ENCODE measurements at regions not wholly inside any gene's neighbourhood (a gene's known extent, or its start where the extent isn't known, plus 50 kb on each side); places are given as distances from the start of the nearest gene placed in this dataset.
"Not testable (repeated sequence)": the region's sequence is repeated elsewhere in the genome, so short reads cannot be mapped to it uniquely, and the experiment has no call there.

DNA sequence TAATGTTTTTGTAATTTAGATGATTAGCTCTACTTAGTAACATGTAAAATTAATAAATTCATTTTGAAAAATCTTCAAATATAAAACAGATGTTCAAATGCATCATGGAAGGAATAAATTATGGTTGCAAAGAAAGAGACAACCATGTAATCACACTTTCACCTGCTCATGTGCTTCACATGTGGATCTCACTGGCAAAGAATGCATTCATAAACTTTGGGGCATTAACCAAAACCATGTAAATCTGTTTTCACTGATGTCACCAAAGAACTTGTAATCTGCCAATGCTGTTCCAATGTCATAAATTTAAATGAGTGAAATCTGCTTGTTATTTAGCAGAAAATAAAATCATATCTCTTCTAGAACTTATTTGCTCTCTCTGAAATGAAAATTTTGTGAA, 142.7 kb downstream of the TENT5A start:
- H3K36me3 Mint-ChIP-seq (ENCODE audit: low read depth) = no peaks in the 10 kb centered on the region
- no peak for DNase-seq (ENCODE audit: low spot score)
- H3K4me1 Mint-ChIP-seq (ENCODE audit: low read depth) = no peaks in the 10 kb centered on the region
- H3K9me3 Mint-ChIP-seq = no peaks in the 10 kb centered on the region
- no peaks in the 10 kb centered on the region for H3K27me3 Mint-ChIP-seq (ENCODE audit: low read depth)
- H3K4me3 Mint-ChIP-seq = no peak overlapping the region
- H3K27ac Mint-ChIP-seq = no peak overlapping the region

DNA sequence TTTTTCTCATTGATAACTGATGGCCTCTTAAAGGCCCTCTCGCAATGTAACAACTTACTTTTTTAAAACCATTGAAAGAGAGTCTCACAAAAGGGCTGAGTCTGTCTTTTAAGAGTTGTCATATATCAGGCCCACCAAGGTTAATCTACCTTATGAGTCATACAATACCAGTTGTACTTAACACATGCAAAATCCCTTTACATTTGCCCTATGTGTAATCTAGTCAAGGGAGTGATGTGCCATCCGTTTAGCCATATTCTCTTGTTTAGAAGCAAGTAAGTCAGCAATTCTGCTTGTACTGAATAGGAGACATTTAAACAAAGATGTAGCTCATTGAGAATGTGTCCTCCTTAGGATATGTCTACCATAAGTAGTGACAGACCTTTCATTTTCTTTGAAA, 143.7 kb downstream of the TENT5A start:
- no peak for DNase-seq (ENCODE audit: low spot score)
- no peaks in the 10 kb centered on the region for H3K9me3 Mint-ChIP-seq
- H3K4me3 Mint-ChIP-seq = no peak overlapping the region
- no peaks in the 10 kb centered on the region for H3K36me3 Mint-ChIP-seq (ENCODE audit: low read depth)
- H3K4me1 Mint-ChIP-seq (ENCODE audit: low read depth) = no peaks in the 10 kb centered on the region
- no peaks in the 10 kb centered on the region for H3K27me3 Mint-ChIP-seq (ENCODE audit: low read depth)
- H3K27ac Mint-ChIP-seq = no peak overlapping the region

DNA sequence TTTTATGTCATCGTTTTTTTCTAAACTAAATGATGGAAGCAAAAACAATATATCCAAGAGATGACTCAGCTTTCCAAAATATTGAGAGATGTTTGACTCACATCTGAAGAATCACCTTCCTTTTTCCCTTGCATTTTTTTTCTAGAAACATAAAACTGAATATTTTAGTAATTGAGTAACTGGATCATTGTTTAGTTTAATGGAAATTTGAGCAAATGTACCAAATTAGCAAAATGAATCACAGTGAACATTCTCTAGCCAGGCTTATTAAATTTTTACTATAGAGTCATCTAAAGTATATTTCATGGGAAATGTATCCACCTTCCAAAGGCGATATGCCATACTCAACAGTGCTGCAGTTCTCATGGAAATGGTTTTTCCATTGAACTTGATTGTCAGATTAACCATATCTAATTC, 145.5 kb downstream of the TENT5A start:
- Mint-ChIP-seq H3K4me3 (no peak overlapping the region), H3K4me1 (ENCODE audit: low read depth) (no peaks in the 10 kb centered on the region), H3K9me3 (peaks cover 4% of the 10 kb centered on the region), H3K27ac (no peak overlapping the region), H3K27me3 (ENCODE audit: low read depth) (no peaks in the 10 kb centered on the region), H3K36me3 (ENCODE audit: low read depth) (no peaks in the 10 kb centered on the region)
- DNase-seq (ENCODE audit: low spot score) = no peak

DNA sequence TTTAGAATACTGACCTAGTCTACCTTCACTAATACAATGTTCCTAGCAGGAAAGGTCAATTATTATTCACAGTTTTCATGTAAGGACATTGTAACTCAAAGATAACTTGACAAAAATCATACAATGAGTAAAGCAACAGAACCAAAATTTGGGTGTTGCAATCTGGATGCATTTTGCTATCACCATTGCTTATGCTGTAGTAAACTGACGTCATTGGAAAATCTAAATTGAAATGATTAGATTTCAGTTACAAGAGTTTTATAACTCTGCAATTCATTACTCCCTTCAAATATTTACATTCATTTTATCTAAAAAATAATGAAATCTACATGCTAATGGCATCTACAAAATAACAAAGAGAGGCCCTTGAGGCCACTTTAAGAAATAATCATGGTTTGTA, 147.0 kb downstream of the TENT5A start:
- H3K9me3 Mint-ChIP-seq = peaks cover 4% of the 10 kb centered on the region
- H3K4me1 Mint-ChIP-seq (ENCODE audit: low read depth) = no peaks in the 10 kb centered on the region
- no peak for DNase-seq (ENCODE audit: low spot score)
- no peak overlapping the region for H3K4me3 Mint-ChIP-seq
- no peaks in the 10 kb centered on the region for H3K36me3 Mint-ChIP-seq (ENCODE audit: low read depth)
- no peaks in the 10 kb centered on the region for H3K27me3 Mint-ChIP-seq (ENCODE audit: low read depth)
- no peak overlapping the region for H3K27ac Mint-ChIP-seq

DNA sequence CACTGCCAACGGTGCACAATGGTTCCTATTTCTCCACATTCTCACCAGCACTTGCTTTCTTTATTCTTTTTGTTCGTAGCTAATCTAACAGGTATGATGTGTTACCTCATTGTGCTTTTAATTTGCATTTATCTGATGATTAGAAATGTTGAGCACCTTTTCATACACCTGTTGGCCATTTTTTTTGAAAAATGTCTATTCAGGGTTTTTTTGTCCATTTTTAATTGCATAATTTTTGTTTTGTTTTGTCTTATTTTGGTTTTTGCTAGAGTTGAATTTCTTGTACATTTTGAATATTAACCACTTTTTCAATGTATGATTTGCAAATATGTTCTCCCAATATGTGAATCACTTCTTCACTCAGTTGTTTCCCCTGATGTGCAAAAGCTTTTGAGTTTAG, 150.6 kb downstream of the TENT5A start:
- Mint-ChIP-seq H3K36me3 (ENCODE audit: low read depth) (no peaks in the 10 kb centered on the region), H3K4me1 (ENCODE audit: low read depth) (no peaks in the 10 kb centered on the region), H3K27ac (no peak overlapping the region)

DNA sequence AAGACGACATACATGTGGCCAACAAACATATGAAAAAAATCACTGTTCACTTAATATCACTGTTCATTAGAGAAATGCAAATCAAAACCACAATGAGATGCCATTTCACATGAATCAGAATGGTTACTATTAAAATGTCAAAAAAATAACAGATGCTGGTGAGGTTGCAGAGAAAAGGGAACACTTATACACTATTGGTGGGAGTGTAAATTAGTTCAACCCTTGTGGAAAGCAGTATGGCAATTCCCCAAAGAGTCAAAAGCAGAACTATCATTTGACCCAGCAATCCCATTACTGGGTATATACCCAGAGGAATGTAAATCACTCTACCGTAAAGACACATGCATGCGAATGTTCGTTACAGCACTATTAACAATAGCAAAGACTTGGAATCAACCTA, 152.0 kb downstream of the TENT5A start:
- DNase-seq (ENCODE audit: low spot score); H3K36me3 Mint-ChIP-seq (ENCODE audit: low read depth); H3K9me3 Mint-ChIP-seq; H3K27ac Mint-ChIP-seq; H3K27me3 Mint-ChIP-seq (ENCODE audit: low read depth); H3K4me1 Mint-ChIP-seq (ENCODE audit: low read depth); H3K4me3 Mint-ChIP-seq: not testable (repeated sequence)

More for the DNA sequence above, 150.6 kb downstream of the TENT5A start:
- Mint-ChIP-seq H3K9me3 (peaks cover 4% of the 10 kb centered on the region), H3K4me3 (no peak overlapping the region), H3K27me3 (ENCODE audit: low read depth) (no peaks in the 10 kb centered on the region)
- DNase-seq (ENCODE audit: low spot score) = no peak

DNA sequence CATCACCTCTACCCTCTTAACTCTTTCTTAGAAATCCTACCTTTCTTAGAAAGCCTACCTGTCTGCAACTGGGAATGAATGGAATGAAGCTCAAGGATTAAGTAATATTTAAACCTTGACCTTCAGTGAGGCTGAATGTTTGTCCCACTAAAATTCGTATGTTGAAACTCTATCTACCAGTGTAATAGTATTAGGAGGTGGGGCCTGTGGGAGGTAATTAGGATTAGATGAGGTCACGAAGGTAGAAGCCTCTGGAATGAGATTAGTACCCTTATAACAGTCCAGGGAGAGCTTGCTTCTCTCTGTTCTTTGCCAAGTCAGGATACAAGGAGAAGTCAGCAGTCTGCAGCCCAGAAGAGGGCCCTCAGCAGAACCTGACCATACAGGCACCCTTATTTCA, 158.0 kb downstream of the TENT5A start:
- H3K27ac Mint-ChIP-seq = no peak overlapping the region
- no peak overlapping the region for H3K4me3 Mint-ChIP-seq
- no peak for DNase-seq (ENCODE audit: low spot score)
- H3K4me1 Mint-ChIP-seq (ENCODE audit: low read depth) = no peaks in the 10 kb centered on the region
- no peaks in the 10 kb centered on the region for H3K27me3 Mint-ChIP-seq (ENCODE audit: low read depth)
- no peaks in the 10 kb centered on the region for H3K9me3 Mint-ChIP-seq
- H3K36me3 Mint-ChIP-seq (ENCODE audit: low read depth) = no peaks in the 10 kb centered on the region

DNA sequence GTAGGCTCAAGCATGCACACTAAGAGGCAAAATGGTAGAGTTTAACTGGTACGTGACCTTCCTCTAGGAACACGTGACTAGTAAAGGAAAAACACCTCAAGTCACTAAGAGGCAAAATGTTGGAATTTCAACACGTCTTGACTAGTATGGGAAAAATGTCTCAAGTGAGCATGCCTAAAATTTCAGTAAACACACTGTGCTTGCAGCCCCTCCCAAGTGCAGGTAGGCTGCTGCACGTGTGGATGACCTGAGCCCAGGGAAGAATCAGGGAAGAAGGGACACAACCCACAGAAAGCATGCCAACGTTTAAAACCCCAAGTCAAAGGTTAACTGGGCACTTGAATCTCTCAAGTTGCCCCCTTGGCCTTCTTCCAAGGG, 162.2 kb downstream of the TENT5A start:
- Mint-ChIP-seq H3K36me3 (ENCODE audit: low read depth) (no peaks in the 10 kb centered on the region), H3K4me3 (no peak overlapping the region), H3K27me3 (ENCODE audit: low read depth) (no peaks in the 10 kb centered on the region), H3K9me3 (peaks cover 5% of the 10 kb centered on the region), H3K27ac (no peak overlapping the region), H3K4me1 (ENCODE audit: low read depth) (no peaks in the 10 kb centered on the region)
- no peak for DNase-seq (ENCODE audit: low spot score)

DNA sequence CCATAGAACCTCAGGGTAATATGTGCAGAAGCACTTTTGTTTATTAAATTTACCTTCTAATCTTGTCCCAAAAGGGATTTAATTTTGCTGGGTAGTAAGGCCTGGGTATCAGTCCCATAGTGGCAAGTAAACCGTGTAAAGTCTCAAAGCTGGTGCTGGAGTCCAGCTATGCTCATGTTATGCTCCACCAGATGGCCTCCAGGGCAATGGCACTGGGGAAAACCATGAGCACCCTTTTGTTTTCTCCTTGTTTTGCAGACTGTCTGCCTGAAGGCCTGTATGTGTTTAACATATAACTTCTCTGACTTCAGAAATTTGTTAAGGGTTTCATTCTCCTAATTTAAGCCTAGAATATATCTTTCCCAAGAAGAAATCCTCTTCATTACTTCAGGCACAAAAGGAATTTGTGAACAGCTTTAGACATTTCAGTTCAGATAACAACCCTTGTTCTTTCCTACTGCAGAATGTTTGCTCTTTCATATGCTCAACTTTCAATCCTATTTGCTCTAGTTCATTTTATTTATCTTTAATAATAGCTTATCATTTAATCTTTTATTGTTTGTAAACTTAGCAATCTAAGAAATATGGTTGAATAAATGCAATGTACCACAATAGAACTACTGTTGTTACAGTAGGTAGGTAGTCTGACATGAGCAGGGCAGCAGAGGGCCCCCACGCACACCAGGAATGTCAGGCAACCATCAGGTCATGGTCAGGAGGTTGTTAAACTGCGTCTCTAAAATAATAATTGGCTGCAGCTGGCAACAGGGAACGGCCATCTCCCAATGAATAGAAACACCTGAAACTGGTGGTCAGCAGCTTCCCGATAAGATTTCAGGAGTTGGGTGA, 162.8 kb downstream of the TENT5A start:
- no peak overlapping the region for H3K4me3 Mint-ChIP-seq
- no peaks in the 10 kb centered on the region for H3K27me3 Mint-ChIP-seq (ENCODE audit: low read depth)
- no peaks in the 10 kb centered on the region for H3K36me3 Mint-ChIP-seq (ENCODE audit: low read depth)
- no peak overlapping the region for H3K27ac Mint-ChIP-seq
- H3K4me1 Mint-ChIP-seq (ENCODE audit: low read depth) = no peaks in the 10 kb centered on the region
- no peak for DNase-seq (ENCODE audit: low spot score)
- H3K9me3 Mint-ChIP-seq = peaks cover 6% of the 10 kb centered on the region

DNA sequence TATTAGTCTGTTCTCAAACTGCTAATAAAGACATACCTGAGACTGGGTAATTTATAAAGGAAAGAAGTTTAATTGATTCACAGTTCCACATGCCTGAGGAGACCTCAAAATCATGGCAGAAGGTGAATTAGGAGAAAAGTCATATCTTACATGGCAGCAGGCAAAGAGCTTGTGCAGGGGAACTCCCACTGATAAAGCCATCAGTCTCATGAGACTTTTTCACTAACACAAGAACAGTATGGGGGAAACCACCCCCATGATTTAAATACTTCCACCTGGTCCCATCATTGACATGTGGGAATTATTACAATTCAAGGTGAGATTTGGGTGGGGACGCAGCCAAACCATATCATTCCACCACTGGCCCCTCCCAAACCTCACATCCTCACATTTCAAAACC, 166.8 kb downstream of the TENT5A start:
- H3K4me3 Mint-ChIP-seq; H3K36me3 Mint-ChIP-seq (ENCODE audit: low read depth); H3K27ac Mint-ChIP-seq; H3K27me3 Mint-ChIP-seq (ENCODE audit: low read depth); DNase-seq (ENCODE audit: low spot score); H3K4me1 Mint-ChIP-seq (ENCODE audit: low read depth): not testable (repeated sequence)
- H3K9me3 Mint-ChIP-seq = peaks cover 11% of the 10 kb centered on the region

DNA sequence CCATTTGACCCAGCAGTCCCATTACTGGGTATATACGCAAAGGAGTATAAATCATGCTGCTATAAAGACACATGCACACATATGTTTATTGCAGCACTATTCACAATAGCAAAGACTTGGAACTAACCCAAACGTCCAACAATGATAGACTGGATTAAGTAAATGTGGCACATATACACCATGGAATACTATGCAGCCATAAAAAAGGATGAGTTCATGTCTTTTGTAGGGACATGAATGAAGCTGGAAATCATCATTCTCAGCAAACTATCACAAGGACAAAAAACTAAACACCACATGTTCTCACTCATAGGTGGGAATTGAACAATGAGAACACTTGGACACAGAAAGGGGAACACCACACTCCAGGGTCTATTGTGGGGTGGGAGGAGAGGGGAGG, 168.3 kb downstream of the TENT5A start:
- not testable (repeated sequence) for H3K4me3 Mint-ChIP-seq; H3K4me1 Mint-ChIP-seq (ENCODE audit: low read depth); DNase-seq (ENCODE audit: low spot score); H3K27me3 Mint-ChIP-seq (ENCODE audit: low read depth); H3K27ac Mint-ChIP-seq; H3K36me3 Mint-ChIP-seq (ENCODE audit: low read depth)
- H3K9me3 Mint-ChIP-seq = peaks cover 15% of the 10 kb centered on the region

DNA sequence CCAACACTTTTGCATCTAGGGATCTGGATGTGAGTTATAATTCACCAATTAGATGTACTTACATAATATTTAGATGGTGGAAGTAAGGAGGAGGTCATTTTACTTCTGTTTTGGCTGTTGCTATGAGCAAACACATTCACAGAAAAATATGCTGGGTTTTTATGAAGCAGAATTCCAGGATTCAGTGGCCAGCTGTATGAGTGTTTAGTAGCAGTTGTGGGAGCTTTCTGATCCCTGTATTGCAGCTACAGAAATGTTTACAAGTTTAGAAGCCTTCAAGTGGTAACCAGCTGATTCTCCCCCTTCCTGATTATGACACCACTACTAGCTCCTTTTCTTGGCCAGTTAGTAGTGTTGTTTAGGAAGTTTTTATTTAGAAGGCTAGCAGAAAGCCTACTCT, 177.0 kb downstream of the TENT5A start:
- Mint-ChIP-seq H3K27me3 (ENCODE audit: low read depth) (no peaks in the 10 kb centered on the region), H3K9me3 (peaks cover 5% of the 10 kb centered on the region), H3K4me1 (ENCODE audit: low read depth) (no peaks in the 10 kb centered on the region), H3K4me3 (no peak overlapping the region), H3K36me3 (ENCODE audit: low read depth) (no peaks in the 10 kb centered on the region), H3K27ac (no peak overlapping the region)
- no peak for DNase-seq (ENCODE audit: low spot score)

DNA sequence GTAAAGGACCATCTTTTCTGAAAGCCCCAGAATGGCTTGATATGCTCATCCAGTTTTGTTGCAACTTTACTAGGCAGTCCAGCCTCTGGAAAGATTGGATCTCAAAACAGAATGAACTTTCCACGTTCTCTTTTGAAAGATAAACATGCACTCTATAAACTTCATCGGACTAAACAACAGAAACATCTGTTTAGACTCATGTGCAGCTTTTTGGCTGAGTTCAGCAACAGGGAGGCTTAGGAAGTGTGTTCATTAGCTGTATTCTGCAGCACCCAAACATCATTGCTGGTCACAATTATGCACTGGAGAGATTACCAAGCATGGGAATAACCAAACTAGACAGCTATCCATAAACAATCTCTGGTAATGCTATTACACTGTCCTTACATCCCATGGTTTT, 180.5 kb downstream of the TENT5A start:
- Mint-ChIP-seq H3K9me3 (no peaks in the 10 kb centered on the region), H3K4me1 (ENCODE audit: low read depth) (no peaks in the 10 kb centered on the region), H3K27ac (no peak overlapping the region), H3K36me3 (ENCODE audit: low read depth) (no peaks in the 10 kb centered on the region), H3K4me3 (no peak overlapping the region), H3K27me3 (ENCODE audit: low read depth) (no peaks in the 10 kb centered on the region)
- DNase-seq (ENCODE audit: low spot score) = no peak

DNA sequence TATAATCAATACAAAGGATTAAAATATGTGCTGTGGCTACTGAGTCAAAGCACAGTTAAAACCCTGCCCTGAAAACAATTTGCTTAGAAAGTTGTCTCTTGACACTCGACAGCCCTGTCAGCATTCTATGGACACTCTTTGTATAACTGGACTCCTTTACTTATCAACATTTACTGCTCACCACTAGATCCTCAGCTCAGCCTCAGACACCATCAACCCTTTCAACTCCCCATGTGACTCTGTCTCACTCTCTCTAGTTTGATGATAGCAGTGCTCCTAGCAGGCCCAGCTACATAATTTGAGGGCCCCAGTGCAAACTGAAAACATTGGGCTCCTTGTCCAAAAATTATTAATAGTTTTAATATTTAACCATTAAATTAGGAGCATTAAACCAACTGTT, 181.8 kb downstream of the TENT5A start:
- Mint-ChIP-seq H3K4me3 (no peak overlapping the region), H3K9me3 (no peaks in the 10 kb centered on the region), H3K4me1 (ENCODE audit: low read depth) (no peaks in the 10 kb centered on the region), H3K27me3 (ENCODE audit: low read depth) (no peaks in the 10 kb centered on the region), H3K27ac (no peak overlapping the region), H3K36me3 (ENCODE audit: low read depth) (no peaks in the 10 kb centered on the region)
- DNase-seq (ENCODE audit: low spot score) = no peak

DNA sequence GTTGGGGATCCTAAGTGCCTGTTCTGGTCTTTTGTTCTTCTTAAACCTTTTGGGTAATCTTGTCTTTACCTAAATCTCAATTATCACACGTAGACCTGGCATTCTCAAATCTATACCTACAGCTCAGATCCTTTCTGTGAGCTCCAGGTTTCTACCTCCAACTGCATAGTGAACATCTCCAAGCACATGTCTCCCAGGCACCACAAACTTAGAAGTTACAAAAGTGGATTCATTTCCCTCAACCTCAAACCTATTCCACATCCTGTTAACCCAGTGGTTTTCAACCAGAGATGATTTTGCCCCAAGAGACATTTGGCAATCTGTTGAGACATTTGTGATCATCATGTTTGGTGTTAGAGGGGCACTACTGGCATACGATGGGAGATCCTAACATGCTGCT, 183.5 kb downstream of the TENT5A start:
- Mint-ChIP-seq H3K36me3 (ENCODE audit: low read depth) (no peaks in the 10 kb centered on the region), H3K4me3 (no peak overlapping the region), H3K9me3 (no peaks in the 10 kb centered on the region), H3K4me1 (ENCODE audit: low read depth) (no peaks in the 10 kb centered on the region), H3K27me3 (ENCODE audit: low read depth) (no peaks in the 10 kb centered on the region), H3K27ac (no peak overlapping the region)
- no peak for DNase-seq (ENCODE audit: low spot score)
